ENCODE measurements at regions not wholly inside any gene's neighbourhood (a gene's known extent, or its start where the extent isn't known, plus 50 kb on each side); places are given as distances from the start of the nearest gene placed in this dataset.

DNA sequence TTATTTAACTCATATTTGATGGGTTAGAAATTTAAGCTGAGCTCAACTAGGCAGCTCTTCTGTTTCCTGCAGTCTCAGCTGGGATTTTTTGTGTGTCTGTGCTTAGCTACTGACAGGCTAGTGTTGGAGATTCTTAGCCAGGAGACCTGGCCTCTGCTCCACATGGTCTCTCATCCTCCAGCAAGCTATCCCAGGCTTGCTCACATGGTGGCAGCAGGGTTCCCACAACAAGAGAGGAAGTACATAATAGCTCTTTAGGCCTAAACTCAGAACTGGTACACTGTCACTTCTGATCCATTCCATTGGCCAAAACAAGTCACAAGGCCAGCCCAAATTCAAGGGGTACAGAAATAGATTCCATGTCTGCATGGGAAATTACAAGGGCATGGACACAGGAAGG lies 406.2 kb downstream of the SUCLA2 start:
- TF ChIP-seq, protein P1, sequence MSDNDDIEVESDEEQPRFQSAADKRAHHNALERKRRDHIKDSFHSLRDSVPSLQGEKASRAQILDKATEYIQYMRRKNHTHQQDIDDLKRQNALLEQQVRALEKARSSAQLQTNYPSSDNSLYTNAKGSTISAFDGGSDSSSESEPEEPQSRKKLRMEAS (IDR thresholded peaks at IDR 0.05; ENCODE audit: low read depth, low read length), result peak; percentile 29; the same call in 1 of the 2 replicates
- no peak; the same call in 1 of the 2 replicates for TF ChIP-seq MYC (IDR thresholded peaks at IDR 0.05; ENCODE audit: low read depth, low read length)
- TF ChIP-seq, protein P2, sequence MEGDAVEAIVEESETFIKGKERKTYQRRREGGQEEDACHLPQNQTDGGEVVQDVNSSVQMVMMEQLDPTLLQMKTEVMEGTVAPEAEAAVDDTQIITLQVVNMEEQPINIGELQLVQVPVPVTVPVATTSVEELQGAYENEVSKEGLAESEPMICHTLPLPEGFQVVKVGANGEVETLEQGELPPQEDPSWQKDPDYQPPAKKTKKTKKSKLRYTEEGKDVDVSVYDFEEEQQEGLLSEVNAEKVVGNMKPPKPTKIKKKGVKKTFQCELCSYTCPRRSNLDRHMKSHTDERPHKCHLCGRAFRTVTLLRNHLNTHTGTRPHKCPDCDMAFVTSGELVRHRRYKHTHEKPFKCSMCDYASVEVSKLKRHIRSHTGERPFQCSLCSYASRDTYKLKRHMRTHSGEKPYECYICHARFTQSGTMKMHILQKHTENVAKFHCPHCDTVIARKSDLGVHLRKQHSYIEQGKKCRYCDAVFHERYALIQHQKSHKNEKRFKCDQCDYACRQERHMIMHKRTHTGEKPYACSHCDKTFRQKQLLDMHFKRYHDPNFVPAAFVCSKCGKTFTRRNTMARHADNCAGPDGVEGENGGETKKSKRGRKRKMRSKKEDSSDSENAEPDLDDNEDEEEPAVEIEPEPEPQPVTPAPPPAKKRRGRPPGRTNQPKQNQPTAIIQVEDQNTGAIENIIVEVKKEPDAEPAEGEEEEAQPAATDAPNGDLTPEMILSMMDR (IDR thresholded peaks at IDR 0.05; ENCODE audit: low read depth, low read length), result peak; percentile 35
- no peak for TF ChIP-seq POLR2A (IDR thresholded peaks at IDR 0.05; ENCODE audit: extremely low read depth, insufficient read length)
- no peak overlapping the region for H3K4me3 ChIP-seq (ENCODE audit: low read depth, low read length)
- DNase-seq (ENCODE audit: low read depth), result peak; percentile 47

DNA sequence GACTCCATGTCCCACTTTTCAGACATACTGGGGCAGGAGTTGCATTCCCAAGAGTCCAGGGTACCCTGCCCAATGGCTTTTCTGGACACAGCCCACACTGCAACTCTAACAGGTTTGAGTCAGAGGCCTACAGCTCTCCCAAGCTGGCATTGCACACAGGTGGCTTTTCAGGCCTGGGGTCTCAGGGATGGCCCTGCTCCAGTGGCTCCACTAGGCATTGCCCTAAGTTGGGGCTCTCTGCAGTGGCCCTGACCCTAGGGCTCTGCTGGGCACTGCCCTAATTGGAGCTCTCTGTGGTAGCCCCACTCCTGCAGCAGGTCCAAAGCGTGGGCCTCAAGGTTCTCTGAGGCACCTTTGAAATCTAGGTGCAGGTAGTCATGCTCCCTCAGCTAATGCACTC lies 408.8 kb downstream of the SUCLA2 start:
- TF ChIP-seq, protein P1 (IDR thresholded peaks at IDR 0.05; ENCODE audit: low read depth, low read length), result no peak
- TF ChIP-seq, protein P2 (IDR thresholded peaks at IDR 0.05; ENCODE audit: low read depth, low read length), result no peak
- no peak for TF ChIP-seq POLR2A (IDR thresholded peaks at IDR 0.05; ENCODE audit: extremely low read depth, insufficient read length)
- TF ChIP-seq MYC (IDR thresholded peaks at IDR 0.05; ENCODE audit: low read depth, low read length), result no peak
- H3K4me3 ChIP-seq (ENCODE audit: low read depth, low read length), result no peak overlapping the region
- DNase-seq (ENCODE audit: low read depth), result no peak

DNA sequence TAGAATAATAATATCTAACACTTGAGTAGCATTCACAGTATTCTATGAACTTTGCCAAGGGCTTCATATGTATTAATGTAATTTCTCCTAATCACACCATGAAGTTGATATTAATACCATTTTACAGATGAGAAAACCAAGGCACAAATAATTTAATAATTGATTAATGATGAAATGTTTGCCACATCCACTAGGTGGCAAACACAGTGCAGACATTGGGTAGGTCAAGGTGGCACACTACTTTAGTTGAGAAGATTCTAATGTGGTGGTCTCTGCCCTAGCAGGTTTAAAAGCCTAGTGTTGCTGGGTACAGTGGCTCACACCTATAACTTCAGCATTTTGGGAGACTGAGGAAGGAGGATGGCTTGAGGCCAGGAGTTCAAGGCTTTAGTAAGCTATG lies 412.4 kb downstream of the SUCLA2 start:
- TF ChIP-seq MYC (IDR thresholded peaks at IDR 0.05; ENCODE audit: low read depth, low read length) (no peak), POLR2A (IDR thresholded peaks at IDR 0.05; ENCODE audit: extremely low read depth, insufficient read length) (no peak)
- TF ChIP-seq, protein P1 (IDR thresholded peaks at IDR 0.05; ENCODE audit: low read depth, low read length), result no peak
- TF ChIP-seq, protein P2 (IDR thresholded peaks at IDR 0.05; ENCODE audit: low read depth, low read length), result peak; percentile 12
- no peak for DNase-seq (ENCODE audit: low read depth)
- no peak overlapping the region for H3K4me3 ChIP-seq (ENCODE audit: low read depth, low read length)

DNA sequence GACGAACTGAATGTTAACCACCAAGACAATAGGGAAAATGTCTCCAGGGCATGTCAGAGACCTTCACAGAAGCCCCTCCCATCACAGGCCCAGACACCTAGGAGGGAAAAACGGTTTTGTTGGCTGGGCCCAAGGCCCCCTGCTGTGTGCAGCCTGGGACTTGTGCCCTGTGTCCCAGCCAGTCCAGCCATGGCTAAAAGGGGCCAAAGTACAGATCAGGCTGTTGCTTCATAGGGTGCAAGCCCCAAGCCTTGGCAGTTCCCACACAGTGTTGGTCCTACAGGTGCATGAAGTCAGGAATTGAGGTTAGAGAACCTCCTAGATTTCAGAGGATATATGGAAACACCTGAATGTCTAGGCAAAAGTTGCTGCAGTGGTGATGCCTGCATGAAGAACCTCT lies 428.7 kb downstream of the SUCLA2 start:
- DNase-seq (ENCODE audit: low read depth), result no peak
- no peak for TF ChIP-seq POLR2A (IDR thresholded peaks at IDR 0.05; ENCODE audit: extremely low read depth, insufficient read length)
- no peak for TF ChIP-seq MYC (IDR thresholded peaks at IDR 0.05; ENCODE audit: low read depth, low read length)
- TF ChIP-seq, protein P2 (IDR thresholded peaks at IDR 0.05; ENCODE audit: low read depth, low read length), result no peak
- TF ChIP-seq, protein P1 (IDR thresholded peaks at IDR 0.05; ENCODE audit: low read depth, low read length), result no peak
- H3K4me3 ChIP-seq (ENCODE audit: low read depth, low read length), result no peak overlapping the region

DNA sequence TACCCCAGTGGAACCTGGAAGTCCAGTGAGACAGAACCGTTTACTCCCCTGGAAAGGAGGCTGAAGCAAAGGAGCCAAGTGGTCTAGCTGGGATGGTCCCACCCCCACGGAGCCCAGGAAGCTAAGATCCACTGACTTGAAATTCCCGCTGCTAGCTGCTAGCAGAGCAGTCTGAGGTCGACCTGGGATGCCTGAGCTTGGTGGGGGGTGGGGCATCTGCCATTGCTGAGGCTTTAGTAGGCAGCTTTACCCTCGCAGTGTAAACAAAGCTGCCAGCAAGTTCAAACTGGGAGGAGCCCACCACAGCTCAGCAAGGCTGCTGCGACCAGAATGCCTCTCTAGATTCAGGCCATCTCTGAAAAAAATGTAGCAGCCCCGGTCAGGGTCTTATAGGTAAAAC lies 437.0 kb downstream of the SUCLA2 start:
- no peak for TF ChIP-seq POLR2A (IDR thresholded peaks at IDR 0.05; ENCODE audit: extremely low read depth, insufficient read length)
- TF ChIP-seq MYC (IDR thresholded peaks at IDR 0.05; ENCODE audit: low read depth, low read length), result no peak
- TF ChIP-seq, protein P2 (IDR thresholded peaks at IDR 0.05; ENCODE audit: low read depth, low read length), result no peak
- no peak for DNase-seq (ENCODE audit: low read depth)
- H3K4me3 ChIP-seq (ENCODE audit: low read depth, low read length), result no peak overlapping the region

DNA sequence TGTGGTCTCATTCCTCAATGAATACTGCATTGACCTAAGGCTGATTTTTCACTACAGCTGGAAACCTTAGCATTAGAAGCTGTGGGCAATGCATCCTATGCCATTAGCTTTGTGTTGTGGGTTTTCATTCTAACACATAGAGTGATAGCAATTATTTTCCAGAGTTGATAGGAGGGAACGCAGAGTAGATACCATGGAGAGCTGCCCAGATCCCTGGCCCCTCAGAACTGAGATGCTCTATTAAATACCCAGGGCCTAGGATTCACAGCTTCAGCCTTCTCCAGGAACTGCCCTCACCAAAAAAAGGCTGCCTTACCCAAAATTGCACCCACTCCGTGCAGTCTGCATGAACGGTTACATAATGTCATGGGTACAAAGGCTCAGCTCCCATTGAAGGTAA lies 444.4 kb downstream of the SUCLA2 start:
- TF ChIP-seq, protein P2 (IDR thresholded peaks at IDR 0.05; ENCODE audit: low read depth, low read length), result no peak
- TF ChIP-seq, protein P1 (IDR thresholded peaks at IDR 0.05; ENCODE audit: low read depth, low read length), result no peak
- TF ChIP-seq MYC (IDR thresholded peaks at IDR 0.05; ENCODE audit: low read depth, low read length) (no peak), POLR2A (IDR thresholded peaks at IDR 0.05; ENCODE audit: extremely low read depth, insufficient read length) (no peak)
- no peak for DNase-seq (ENCODE audit: low read depth)
- no peak overlapping the region for H3K4me3 ChIP-seq (ENCODE audit: low read depth, low read length)

Measured in NB4 (cell line).